Hematopoietic multipotent progenitor cell treated with erythropoietin and hydrocortisone succinate and interleukin-3 and kit ligand, for 4 days (in vitro differentiated cells): ENCODE measurements at regions not wholly inside any gene's neighbourhood (a gene's known extent, or its start where the extent isn't known, plus 50 kb on each side); places are given as distances from the start of the nearest gene placed in this dataset.
"Not testable (repeated sequence)": the region's sequence is repeated elsewhere in the genome, so short reads cannot be mapped to it uniquely, and the experiment has no call there.

Source experiments
- DNase-seq: peaks from one replicate; pipeline ENCODE4 v3.0.0-alpha.2; 2015

GRCh38 chr7:10484767-10485166, 488.9 kb upstream of the PHF14 start:
- no peak for DNase-seq

- DNase-seq = not testable (repeated sequence)
Measured at GRCh38 chr7:10501206-10501884, 472.3 kb upstream of the PHF14 start.

- no peak for DNase-seq
Measured at GRCh38 chr7:10507032-10507431, 466.6 kb upstream of the PHF14 start.

- no peak for DNase-seq
Measured at GRCh38 chr7:10521306-10521705, 452.4 kb upstream of the PHF14 start.

- not testable (repeated sequence) for DNase-seq
Measured at GRCh38 chr7:10533429-10533828, 440.2 kb upstream of the PHF14 start.

GRCh38 chr7:10536561-10536960, 437.1 kb upstream of the PHF14 start:
- DNase-seq = no peak

GRCh38 chr7:10537764-10538163, 435.9 kb upstream of the PHF14 start:
- no peak for DNase-seq

- no peak for DNase-seq
Measured at GRCh38 chr7:10557375-10557774, 416.3 kb upstream of the PHF14 start.

GRCh38 chr7:10560497-10560896, 413.2 kb upstream of the PHF14 start:
- no peak for DNase-seq

GRCh38 chr7:10568891-10569290, 404.8 kb upstream of the PHF14 start:
- no peak for DNase-seq

- peak; percentile 74 for DNase-seq
Measured at GRCh38 chr7:10571759-10572158, 401.9 kb upstream of the PHF14 start.

GRCh38 chr7:10577866-10578374, 395.8 kb upstream of the PHF14 start:
- peak; percentile 20 for DNase-seq

GRCh38 chr7:10579561-10579960, 394.1 kb upstream of the PHF14 start:
- DNase-seq = peak; percentile 14

GRCh38 chr7:10584886-10585285, 388.8 kb upstream of the PHF14 start:
- DNase-seq = no peak

GRCh38 chr7:10588084-10588483, 385.6 kb upstream of the PHF14 start:
- no peak for DNase-seq

- no peak for DNase-seq
Measured at GRCh38 chr7:10592604-10593003, 381.1 kb upstream of the PHF14 start.

- no peak for DNase-seq
Measured at GRCh38 chr7:10593080-10593479, 380.6 kb upstream of the PHF14 start.

GRCh38 chr7:10596827-10597226, 376.8 kb upstream of the PHF14 start:
- no peak for DNase-seq

- no peak for DNase-seq
Measured at GRCh38 chr7:10604128-10604527, 369.5 kb upstream of the PHF14 start.

GRCh38 chr7:10612950-10613349, 360.7 kb upstream of the PHF14 start:
- no peak for DNase-seq

GRCh38 chr7:10618953-10619352, 354.7 kb upstream of the PHF14 start:
- no peak for DNase-seq

GRCh38 chr7:10632712-10633111, 341.0 kb upstream of the PHF14 start:
- peak; percentile 5 for DNase-seq

- DNase-seq = no peak
Measured at GRCh38 chr7:10634239-10634638, 339.4 kb upstream of the PHF14 start.

- DNase-seq = no peak
Measured at GRCh38 chr7:10637991-10638390, 335.7 kb upstream of the PHF14 start.

GRCh38 chr7:10643545-10643944, 330.1 kb upstream of the PHF14 start:
- DNase-seq = no peak
